ENCODE measurements at regions not wholly inside any gene's neighbourhood (a gene's known extent, or its start where the extent isn't known, plus 50 kb on each side); places are given as distances from the start of the nearest gene placed in this dataset.

GRCh38 chr11:69545976-69546617 is 64.6 kb downstream of the LINC01488 start:
- CTCF ChIA-PET: no interaction called here
- Mint-ChIP-seq H3K27ac (no peak overlapping the region), H3K4me3 (no peak overlapping the region), H3K9me3 (peaks cover 16% of the 10 kb centered on the region), H3K27me3 (ENCODE audit: low read depth) (peaks cover 28% of the 10 kb centered on the region), H3K36me3 (ENCODE audit: low read depth) (peaks cover 3% of the 10 kb centered on the region), H3K4me1 (ENCODE audit: low read depth) (peaks cover 21% of the 10 kb centered on the region)
- intact Hi-C loops (cut with micrococcal nuclease): loop anchor here (2.0 kb wide), 1 partner anchor 249 kb away; no protein-coding TSS in a partner anchor
- DNase-seq: no peak

- intact Hi-C loops (cut with micrococcal nuclease): loop anchor here (1.0 to 2.0 kb wide), 2 partner anchors 250 to 308 kb away; no protein-coding TSS in a partner anchor
- H3K27me3 Mint-ChIP-seq (ENCODE audit: low read depth): peaks cover 26% of the 10 kb centered on the region
- no peak overlapping the region for H3K4me3 Mint-ChIP-seq
These were observed 65.4 kb downstream of the LINC01488 start for GRCh38 chr11:69546735-69547370.

GRCh38 chr11:69550846-69551245 is 69.4 kb downstream of the LINC01488 start:
- Mint-ChIP-seq H3K9me3 (peaks cover 16% of the 10 kb centered on the region), H3K4me1 (ENCODE audit: low read depth) (peaks cover 21% of the 10 kb centered on the region), H3K27me3 (ENCODE audit: low read depth) (peaks cover 4% of the 10 kb centered on the region), H3K27ac (no peak overlapping the region), H3K36me3 (ENCODE audit: low read depth) (peaks cover 5% of the 10 kb centered on the region), H3K4me3 (no peak overlapping the region)
- intact Hi-C loops (cut with micrococcal nuclease): no loop called here
- DNase-seq: no peak
- CTCF ChIA-PET: no interaction called here

More at GRCh38 chr11:69546735-69547370, 65.4 kb downstream of the LINC01488 start:
- Mint-ChIP-seq H3K27ac (no peak overlapping the region), H3K4me1 (ENCODE audit: low read depth) (peaks cover 21% of the 10 kb centered on the region), H3K36me3 (ENCODE audit: low read depth) (peaks cover 5% of the 10 kb centered on the region), H3K9me3 (peaks cover 16% of the 10 kb centered on the region)
- CTCF ChIA-PET: interaction anchor here (0.7 kb wide), 2 partner anchors 12 to 96 kb away, joined by 3 read pairs; no protein-coding TSS in a partner anchor
- peak; percentile 71 for DNase-seq

GRCh38 chr11:69551963-69552362 is 70.5 kb downstream of the LINC01488 start:
- H3K4me3 Mint-ChIP-seq: no peak overlapping the region
- CTCF ChIA-PET: interaction anchor here (0.6 kb wide), 1 partner anchor 73 kb away, joined by 6 read pairs; no protein-coding TSS in a partner anchor
- intact Hi-C loops (cut with micrococcal nuclease): no loop called here
- H3K4me1 Mint-ChIP-seq (ENCODE audit: low read depth): peaks cover 10% of the 10 kb centered on the region
- peaks cover 4% of the 10 kb centered on the region for H3K27me3 Mint-ChIP-seq (ENCODE audit: low read depth)
- H3K36me3 Mint-ChIP-seq (ENCODE audit: low read depth): peaks cover 5% of the 10 kb centered on the region
- no peak overlapping the region for H3K27ac Mint-ChIP-seq
- peaks cover 16% of the 10 kb centered on the region for H3K9me3 Mint-ChIP-seq
- DNase-seq: no peak

- Mint-ChIP-seq H3K9me3 (peaks cover 16% of the 10 kb centered on the region), H3K27me3 (ENCODE audit: low read depth) (peaks cover 4% of the 10 kb centered on the region), H3K4me1 (ENCODE audit: low read depth) (peaks cover 3% of the 10 kb centered on the region), H3K36me3 (ENCODE audit: low read depth) (peaks cover 5% of the 10 kb centered on the region), H3K27ac (no peak overlapping the region), H3K4me3 (no peak overlapping the region)
- intact Hi-C loops (cut with micrococcal nuclease): no loop called here
- CTCF ChIA-PET: no interaction called here
- DNase-seq: no peak
These were observed 71.5 kb downstream of the LINC01488 start for GRCh38 chr11:69552951-69553350.

GRCh38 chr11:69553416-69554357 is 72.2 kb downstream of the LINC01488 start:
- Mint-ChIP-seq H3K36me3 (ENCODE audit: low read depth) (peaks cover 5% of the 10 kb centered on the region), H3K27me3 (ENCODE audit: low read depth) (peaks cover 2% of the 10 kb centered on the region), H3K4me3 (no peak overlapping the region), H3K9me3 (peaks cover 15% of the 10 kb centered on the region), H3K27ac (no peak overlapping the region), H3K4me1 (ENCODE audit: low read depth) (peaks cover 9% of the 10 kb centered on the region)
- CTCF ChIA-PET: no interaction called here
- no peak for DNase-seq
- intact Hi-C loops (cut with micrococcal nuclease): no loop called here

GRCh38 chr11:69554849-69555248 is 73.4 kb downstream of the LINC01488 start:
- Mint-ChIP-seq H3K36me3 (ENCODE audit: low read depth) (peaks cover 5% of the 10 kb centered on the region), H3K9me3 (peaks cover 5% of the 10 kb centered on the region), H3K4me3 (no peak overlapping the region), H3K27me3 (ENCODE audit: low read depth) (no peaks in the 10 kb centered on the region), H3K27ac (no peak overlapping the region), H3K4me1 (ENCODE audit: low read depth) (peaks cover 20% of the 10 kb centered on the region)
- no peak for DNase-seq
- CTCF ChIA-PET: no interaction called here
- intact Hi-C loops (cut with micrococcal nuclease): no loop called here

GRCh38 chr11:69557266-69557665 is 75.8 kb downstream of the LINC01488 start:
- no peak overlapping the region for H3K27ac Mint-ChIP-seq
- H3K36me3 Mint-ChIP-seq (ENCODE audit: low read depth): no peaks in the 10 kb centered on the region
- peaks cover 8% of the 10 kb centered on the region for H3K27me3 Mint-ChIP-seq (ENCODE audit: low read depth)
- CTCF ChIA-PET: no interaction called here
- no peak for DNase-seq
- H3K9me3 Mint-ChIP-seq: no peaks in the 10 kb centered on the region
- H3K4me3 Mint-ChIP-seq: no peak overlapping the region
- peaks cover 23% of the 10 kb centered on the region for H3K4me1 Mint-ChIP-seq (ENCODE audit: low read depth)
- intact Hi-C loops (cut with micrococcal nuclease): no loop called here

- H3K9me3 Mint-ChIP-seq: no peaks in the 10 kb centered on the region
These were observed 77.1 kb downstream of the LINC01488 start for GRCh38 chr11:69558519-69558941.

GRCh38 chr11:69559181-69559580 is 77.7 kb downstream of the LINC01488 start:
- no peak overlapping the region for H3K4me3 Mint-ChIP-seq
- H3K9me3 Mint-ChIP-seq: no peaks in the 10 kb centered on the region
- H3K27me3 Mint-ChIP-seq (ENCODE audit: low read depth): peaks cover 8% of the 10 kb centered on the region
- no peak overlapping the region for H3K27ac Mint-ChIP-seq
- no peak for DNase-seq
- intact Hi-C loops (cut with micrococcal nuclease): no loop called here
- CTCF ChIA-PET: no interaction called here
- no peaks in the 10 kb centered on the region for H3K36me3 Mint-ChIP-seq (ENCODE audit: low read depth)
- peaks cover 23% of the 10 kb centered on the region for H3K4me1 Mint-ChIP-seq (ENCODE audit: low read depth)

More at GRCh38 chr11:69558519-69558941, 77.1 kb downstream of the LINC01488 start:
- H3K27ac Mint-ChIP-seq: no peak overlapping the region
- H3K27me3 Mint-ChIP-seq (ENCODE audit: low read depth): peaks cover 8% of the 10 kb centered on the region
- H3K4me3 Mint-ChIP-seq: peak overlapping the region; percentile 41
- intact Hi-C loops (cut with micrococcal nuclease): no loop called here
- H3K4me1 Mint-ChIP-seq (ENCODE audit: low read depth): peaks cover 23% of the 10 kb centered on the region
- DNase-seq: peak; percentile 50
- CTCF ChIA-PET: interaction anchor here (1.0 kb wide), 2 partner anchors 11 to 459 kb away, joined by 3 read pairs; no protein-coding TSS in a partner anchor
- H3K36me3 Mint-ChIP-seq (ENCODE audit: low read depth): no peaks in the 10 kb centered on the region

- H3K9me3 Mint-ChIP-seq: no peaks in the 10 kb centered on the region
- intact Hi-C loops (cut with micrococcal nuclease): no loop called here
- H3K27me3 Mint-ChIP-seq (ENCODE audit: low read depth): peaks cover 8% of the 10 kb centered on the region
- no peaks in the 10 kb centered on the region for H3K36me3 Mint-ChIP-seq (ENCODE audit: low read depth)
- CTCF ChIA-PET: no interaction called here
- peaks cover 23% of the 10 kb centered on the region for H3K4me1 Mint-ChIP-seq (ENCODE audit: low read depth)
- no peak for DNase-seq
- H3K27ac Mint-ChIP-seq: no peak overlapping the region
- H3K4me3 Mint-ChIP-seq: no peak overlapping the region
These were observed 78.8 kb downstream of the LINC01488 start for GRCh38 chr11:69560141-69560790.

- Mint-ChIP-seq H3K27me3 (ENCODE audit: low read depth) (peaks cover 13% of the 10 kb centered on the region), H3K4me3 (no peak overlapping the region), H3K4me1 (ENCODE audit: low read depth) (peaks cover 23% of the 10 kb centered on the region), H3K9me3 (no peaks in the 10 kb centered on the region), H3K27ac (no peak overlapping the region), H3K36me3 (ENCODE audit: low read depth) (no peaks in the 10 kb centered on the region)
- CTCF ChIA-PET: no interaction called here
- DNase-seq: no peak
- intact Hi-C loops (cut with micrococcal nuclease): no loop called here
These were observed 78.7 kb upstream of the CCND1 start for GRCh38 chr11:69562302-69562701.
